GM23338 (cell line): ENCODE measurements at regions not wholly inside any gene's neighbourhood (a gene's known extent, or its start where the extent isn't known, plus 50 kb on each side); places are given as distances from the start of the nearest gene placed in this dataset.
"Not testable (repeated sequence)": the region's sequence is repeated elsewhere in the genome, so short reads cannot be mapped to it uniquely, and the experiment has no call there.

Source experiments
- CREB1 ChIP-seq: fragments of 250-450 bp; sonication (Bioruptor Pico); IDR thresholded peaks from 2 replicates; pipeline ENCODE4 v1.5.0; 2020; ENCODE audit warnings: low read depth, mild to moderate bottlenecking, moderate library complexity
- CTCF ChIP-seq, 2 experiments: fragments of 200-600 bp in 1 of 2; sonication (generic) in 1 of 2; conservative IDR thresholded peaks; 2 replicates each; pipeline versions ENCODE4 v1.5.1 to v1.6.1; 2016 to 2017; ENCODE audit warnings: antibody characterized with exemption in 2 of 2, low read depth in 2 of 2, mild to moderate bottlenecking in 2 of 2, moderate library complexity in 1 of 2
- ETS1 ChIP-seq: IDR thresholded peaks from 2 replicates; pipeline ENCODE4 v1.6.1; 2016; ENCODE audit warnings: antibody characterized with exemption
- EZH2 ChIP-seq: fragments of 200-600 bp; sonication (generic); IDR thresholded peaks from one replicate; pipeline ENCODE4 v1.8.0; 2017; ENCODE audit warnings: antibody characterized with exemption, mild to moderate bottlenecking, low read depth; ENCODE audit not compliant: unreplicated experiment
- EZH2phosphoT487 ChIP-seq: fragments of 200-600 bp; sonication (generic); IDR thresholded peaks from one replicate; pipeline ENCODE4 v1.8.1; 2018; ENCODE audit warnings: antibody characterized with exemption; ENCODE audit not compliant: unreplicated experiment
- JUNB ChIP-seq: IDR thresholded peaks from one replicate; pipeline ENCODE4 v1.6.1; 2016; ENCODE audit warnings: antibody characterized with exemption; ENCODE audit not compliant: unreplicated experiment
- NANOG ChIP-seq: IDR thresholded peaks from 2 replicates; pipeline ENCODE4 v1.6.1; 2016; ENCODE audit warnings: antibody characterized with exemption, borderline replicate concordance
- POLR2AphosphoS5 ChIP-seq: IDR thresholded peaks from 2 replicates; pipeline ENCODE4 v1.6.1; 2016; ENCODE audit warnings: antibody characterized with exemption, low read depth
- REST ChIP-seq: IDR thresholded peaks from one replicate; pipeline ENCODE4 v1.6.1; 2018; ENCODE audit warnings: antibody characterized with exemption; ENCODE audit not compliant: unreplicated experiment
- STAT1 ChIP-seq: IDR thresholded peaks from one replicate; pipeline ENCODE4 v1.6.1; 2016; ENCODE audit warnings: antibody characterized with exemption; ENCODE audit not compliant: unreplicated experiment
- ZNF114 ChIP-seq: fragments of 250-450 bp; sonication (Bioruptor Pico); IDR thresholded peaks from 2 replicates; pipeline ENCODE4 v1.5.0; 2020; ENCODE audit warnings: mild to moderate bottlenecking, moderate library complexity
- ZNF331 ChIP-seq: fragments of 250-450 bp; sonication (Bioruptor Pico); IDR thresholded peaks from 2 replicates; pipeline ENCODE4 v1.5.0; 2020; ENCODE audit warnings: low read depth, mild to moderate bottlenecking, moderate library complexity
- ZNF462 ChIP-seq: fragments of 250-450 bp; sonication (Bioruptor Pico); IDR thresholded peaks from 2 replicates; pipeline ENCODE4 v1.5.0; 2020; ENCODE audit warnings: mild to moderate bottlenecking, moderate library complexity

GRCh38 chr4:72864277-72864676 is 205.2 kb downstream of the COX18 start:
- not testable (repeated sequence) for TF ChIP-seq EZH2phosphoT487; CTCF (conservative IDR thresholded peaks at IDR 0.05; ENCODE audit: low read depth in 2 of 2); JUNB; EZH2; REST; POLR2AphosphoS5; ZNF331 (CRISPR knock-in tag); ZNF462 (CRISPR knock-in tag); ETS1; ZNF114; STAT1; NANOG; CREB1 (CRISPR knock-in tag)
